ENCODE measurements at regions not wholly inside any gene's neighbourhood (a gene's known extent, or its start where the extent isn't known, plus 50 kb on each side); places are given as distances from the start of the nearest gene placed in this dataset.
A peak's percentile ranks its signal among the peaks of the same experiment; 100 is the strongest.

DNA sequence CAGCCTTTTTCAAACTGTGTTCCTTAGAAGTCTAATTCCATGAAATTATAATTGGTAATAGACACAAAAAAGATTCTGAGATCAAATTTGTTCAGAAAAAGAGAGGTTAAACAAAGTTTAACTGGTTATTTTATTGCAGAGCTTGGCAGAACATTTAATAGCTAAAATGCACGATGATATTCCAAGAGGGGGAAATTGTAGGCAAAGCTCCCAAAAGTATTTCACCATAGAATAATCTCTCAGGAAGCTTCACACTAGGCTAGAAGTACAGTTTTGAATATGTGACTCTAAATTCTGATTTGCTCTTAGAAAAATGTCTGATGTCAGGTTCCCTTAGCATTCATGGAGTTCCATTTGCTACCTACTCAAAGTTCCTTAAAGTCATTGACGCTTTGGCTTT is 292.4 kb upstream of the SETBP1 start:
- FAIRE-seq (no peak), DNase-seq (ENCODE audit: low spot score) (no peak)

DNA sequence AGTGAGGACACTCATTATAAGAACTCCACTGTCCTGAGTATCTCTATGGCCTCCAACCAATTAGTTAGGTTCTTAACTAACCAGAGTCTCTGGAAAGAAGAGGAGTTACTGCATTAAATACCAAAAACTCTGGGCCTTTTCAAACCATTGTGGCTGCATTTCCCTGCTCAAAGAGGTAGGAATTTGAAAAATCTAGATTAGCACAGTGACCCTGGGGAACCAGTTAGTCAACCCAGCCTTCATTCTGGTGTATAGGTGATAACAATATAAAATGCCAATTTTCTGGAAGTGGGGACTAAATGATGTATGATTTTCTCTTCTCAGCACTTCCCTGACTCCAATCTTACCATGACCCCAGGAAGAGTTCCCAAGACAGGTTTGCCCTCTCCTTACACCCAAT is 287.8 kb upstream of the SETBP1 start:
- no peak for DNase-seq (ENCODE audit: low spot score)

GRCh38 chr18:44393406-44393805 is 287.3 kb upstream of the SETBP1 start:
- no peak for FAIRE-seq
- DNase-seq (ENCODE audit: low spot score) = no peak

More for the DNA sequence above, 287.8 kb upstream of the SETBP1 start:
- no peak for FAIRE-seq

DNA sequence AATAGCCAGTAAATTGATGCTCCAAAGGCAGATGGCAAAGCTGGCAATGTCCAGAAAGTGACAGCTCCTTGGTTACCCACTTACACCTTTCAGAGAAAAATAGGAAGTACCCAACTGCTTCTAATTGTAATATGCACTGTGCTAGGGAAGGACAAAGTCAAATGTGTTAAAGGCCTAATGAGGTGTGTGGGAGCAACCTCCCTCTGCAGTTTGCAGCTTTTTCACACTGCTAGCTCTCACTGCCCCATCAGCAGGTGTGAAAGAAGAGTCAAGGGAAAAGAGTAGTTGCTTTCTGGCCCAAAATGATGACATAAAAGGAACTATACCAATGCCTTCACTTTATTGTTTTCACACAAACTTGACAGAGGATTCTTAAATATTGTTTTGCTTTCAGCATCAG is 284.1 kb upstream of the SETBP1 start:
- no peak for DNase-seq (ENCODE audit: low spot score)
- no peak for FAIRE-seq

DNA sequence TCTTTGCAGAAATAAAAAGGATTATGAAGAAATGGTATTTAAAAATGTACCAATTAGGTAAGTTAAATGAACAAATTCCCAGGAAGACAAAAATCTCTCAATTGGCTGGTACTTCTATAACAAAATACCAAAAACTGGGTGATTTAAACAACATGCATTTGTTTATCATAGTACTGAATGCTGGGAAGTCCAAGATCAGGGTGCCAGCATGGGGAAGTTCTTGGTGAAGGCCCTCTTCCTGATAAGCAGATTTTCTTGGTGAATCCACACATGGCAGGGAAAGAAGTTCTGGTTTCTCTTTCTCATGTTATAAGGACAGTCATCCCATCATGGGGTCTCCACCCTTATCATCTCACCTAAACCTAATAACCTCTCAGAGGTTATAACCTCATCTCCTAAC is 271.6 kb upstream of the SETBP1 start:
- DNase-seq (ENCODE audit: low spot score) (no peak), FAIRE-seq (no peak)

DNA sequence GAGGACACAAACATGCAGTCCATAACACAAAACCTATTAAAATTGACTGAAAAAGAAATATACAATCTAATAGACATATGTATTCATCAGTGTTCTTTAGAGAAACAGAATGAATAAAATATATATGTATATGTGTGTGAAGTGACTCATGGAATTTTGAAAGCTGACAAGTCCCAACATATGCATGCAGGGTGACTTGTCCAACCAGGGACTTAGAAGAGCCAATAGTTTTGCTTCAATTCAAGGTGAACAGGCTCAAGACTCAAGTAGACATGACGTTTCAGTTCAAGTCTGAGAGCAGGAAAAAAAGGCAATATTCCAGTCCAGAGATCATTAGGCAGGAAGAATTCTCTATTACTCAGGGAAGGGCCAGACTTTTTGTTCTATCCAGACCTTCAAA is 271.2 kb upstream of the SETBP1 start:
- no peak for FAIRE-seq
- no peak for DNase-seq (ENCODE audit: low spot score)

DNA sequence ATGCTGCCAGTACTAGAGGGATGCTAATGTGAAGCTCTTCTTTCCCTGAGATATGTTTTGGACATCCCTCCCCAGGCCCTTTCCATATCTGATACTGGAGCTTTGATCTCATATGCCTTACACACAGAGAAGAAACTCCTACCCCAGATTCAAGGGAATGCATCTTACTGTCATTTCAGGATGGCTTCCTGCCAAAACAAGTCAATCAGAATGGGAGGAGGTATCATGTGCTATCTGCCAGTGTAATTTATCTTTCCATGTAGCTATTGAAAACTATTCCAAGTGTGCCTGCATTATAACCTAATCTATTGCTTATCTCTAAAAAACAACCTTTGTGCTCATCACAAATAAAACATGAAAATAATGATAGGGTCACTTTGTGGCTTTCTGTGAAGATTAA is 269.9 kb upstream of the SETBP1 start:
- DNase-seq (ENCODE audit: low spot score) (no peak), FAIRE-seq (no peak)

- FAIRE-seq = no peak
- no peak for DNase-seq (ENCODE audit: low spot score)
These were observed 269.3 kb upstream of the SETBP1 start for GRCh38 chr18:44411262-44411905.

DNA sequence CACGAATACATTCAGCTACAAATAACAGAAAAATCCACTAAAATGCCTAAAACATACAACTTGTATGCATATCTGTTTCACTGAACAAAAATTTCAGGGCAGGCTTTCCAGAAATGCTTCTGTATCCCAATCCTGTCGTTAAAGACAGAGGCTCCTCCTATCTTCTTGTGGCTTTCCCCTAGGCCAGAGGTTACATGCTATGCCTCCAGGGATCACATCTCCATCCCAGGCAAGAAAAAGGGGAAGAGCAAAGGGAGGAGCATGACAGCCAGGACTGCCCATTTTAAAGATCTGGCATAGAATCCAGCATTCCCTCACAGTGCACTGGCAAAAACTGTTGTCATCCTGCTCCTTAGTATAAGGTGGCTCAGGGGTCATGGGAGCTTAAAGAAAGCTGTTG is 268.7 kb upstream of the SETBP1 start:
- no peak for FAIRE-seq
- DNase-seq (ENCODE audit: low spot score) = no peak

DNA sequence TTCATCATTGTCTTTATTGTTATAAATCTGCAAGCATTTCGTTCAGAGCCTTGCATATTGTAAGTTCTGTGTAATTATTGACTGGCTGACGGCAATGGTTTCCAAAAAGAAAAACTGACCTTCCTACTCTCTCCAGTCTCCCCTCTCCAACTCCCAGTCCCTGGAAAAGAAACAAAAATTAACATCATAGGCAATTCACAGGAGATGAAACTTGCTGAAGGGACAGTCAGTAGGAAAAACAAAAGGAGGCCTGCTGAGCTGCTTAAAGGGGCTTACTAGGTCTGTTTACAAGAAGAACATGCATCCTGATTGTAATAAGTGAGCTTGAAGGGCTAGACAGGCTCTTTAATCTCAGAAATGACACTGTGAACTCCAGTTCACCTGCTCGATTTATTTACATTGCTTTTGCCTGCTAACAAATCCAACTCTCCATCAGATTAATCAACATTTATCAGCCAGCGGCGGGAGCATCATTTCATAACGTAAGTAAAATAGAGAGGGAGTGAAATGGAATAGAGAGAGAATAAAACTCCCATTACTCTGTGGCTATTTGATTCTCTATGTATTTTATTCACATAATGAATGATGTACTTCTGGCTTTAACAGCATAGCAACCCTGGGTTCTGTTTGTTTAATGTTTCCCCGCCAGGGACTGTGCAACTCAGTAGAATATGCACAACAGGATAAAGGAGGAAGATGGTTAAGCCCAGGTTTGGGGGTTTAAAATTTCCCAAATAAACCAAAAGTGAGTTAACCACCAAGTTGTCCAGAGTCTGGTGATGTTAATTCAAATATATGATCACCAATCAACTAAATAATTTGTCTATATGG is 256.7 kb upstream of the SETBP1 start:
- DNase-seq (ENCODE audit: low spot score) (no peak), FAIRE-seq (no peak)

DNA sequence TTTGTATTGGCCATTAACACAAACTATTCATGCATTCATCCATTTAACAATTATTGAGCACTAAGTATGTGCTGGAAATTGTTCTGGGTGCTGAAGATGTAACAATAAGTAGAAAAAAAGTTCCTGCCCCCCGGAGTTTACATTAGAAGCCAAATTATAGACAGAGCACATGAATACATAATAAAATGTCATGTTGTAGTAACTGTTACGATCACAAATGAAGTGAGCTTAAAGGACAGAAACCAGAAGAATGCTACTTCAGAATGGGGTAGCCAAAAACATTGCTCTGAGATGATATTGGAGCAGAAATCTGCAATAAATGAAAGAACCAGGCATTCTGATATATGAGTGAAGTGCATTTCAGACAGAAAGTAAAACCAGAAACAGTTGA is 256.0 kb upstream of the SETBP1 start:
- no peak for DNase-seq (ENCODE audit: low spot score)

DNA sequence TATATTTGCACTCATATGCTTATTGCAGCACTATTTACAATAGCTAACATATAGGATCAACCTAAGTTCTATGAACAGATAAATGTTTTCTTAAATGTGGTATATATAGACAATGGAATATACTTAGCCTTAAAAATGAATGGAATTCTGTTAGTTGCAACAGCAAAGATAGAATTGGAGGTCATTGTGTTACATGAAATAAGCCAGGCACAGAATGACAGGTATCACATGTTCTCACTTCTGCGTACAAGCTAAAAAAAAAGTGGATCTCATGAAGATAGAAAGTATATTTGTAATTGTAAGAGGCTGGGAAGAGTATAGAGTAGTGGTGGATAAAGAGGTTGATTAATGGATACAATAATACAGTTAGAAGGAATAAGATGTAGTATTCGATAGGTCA is 255.5 kb upstream of the SETBP1 start:
- no peak for DNase-seq (ENCODE audit: low spot score)
- no peak for FAIRE-seq

More for the DNA sequence above, 256.0 kb upstream of the SETBP1 start:
- no peak for FAIRE-seq

- DNase-seq (ENCODE audit: low spot score) (no peak), FAIRE-seq (no peak)
These were observed 243.1 kb upstream of the SETBP1 start for GRCh38 chr18:44437603-44438002.

DNA sequence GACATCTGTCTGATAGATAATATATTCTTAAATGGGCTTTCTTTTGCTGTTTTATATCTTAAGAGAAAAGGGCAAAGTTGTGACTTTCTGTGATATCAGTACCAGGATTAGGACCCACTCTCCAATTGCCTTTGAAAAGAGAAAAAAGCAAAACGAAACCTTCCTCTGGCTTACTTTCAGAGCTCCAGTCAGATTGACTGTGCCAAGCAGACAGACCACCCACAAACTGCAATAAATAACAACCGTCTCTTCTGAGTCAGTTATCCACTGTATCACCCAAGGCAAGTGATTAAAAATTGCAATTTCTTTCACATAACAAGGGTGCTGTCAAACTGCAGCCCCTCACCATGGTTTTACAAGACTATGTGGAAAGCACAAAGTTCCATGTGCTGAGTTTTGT is 230.5 kb upstream of the SETBP1 start:
- DNase-seq (ENCODE audit: low spot score) (no peak), FAIRE-seq (no peak)

DNA sequence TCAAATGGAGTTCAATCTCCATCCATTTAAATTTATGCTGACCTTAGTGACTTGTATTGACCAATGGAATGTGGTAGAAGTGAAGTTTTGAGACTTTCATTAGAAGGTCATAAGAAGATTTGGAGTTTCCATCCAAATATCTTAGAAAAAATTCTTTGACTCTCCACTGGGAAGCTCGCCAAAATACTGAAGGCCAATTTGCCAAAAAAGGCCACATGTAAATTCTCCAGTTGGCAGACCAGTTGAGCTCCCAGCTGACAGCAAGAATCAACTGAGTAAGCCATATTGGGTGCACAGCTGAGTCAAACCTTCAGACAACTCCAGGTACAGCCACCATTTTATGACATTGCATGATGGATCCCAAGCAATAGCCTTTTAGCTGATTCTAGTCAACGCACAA is 228.3 kb upstream of the SETBP1 start:
- FAIRE-seq = no peak
- DNase-seq (ENCODE audit: low spot score) = no peak

GRCh38 chr18:44453505-44453904 is 227.2 kb upstream of the SETBP1 start:
- DNase-seq (ENCODE audit: low spot score) (no peak), FAIRE-seq (no peak)

- FAIRE-seq (no peak), DNase-seq (ENCODE audit: low spot score) (peak; percentile 14)
These were observed 221.9 kb upstream of the SETBP1 start for GRCh38 chr18:44458777-44459176.

DNA sequence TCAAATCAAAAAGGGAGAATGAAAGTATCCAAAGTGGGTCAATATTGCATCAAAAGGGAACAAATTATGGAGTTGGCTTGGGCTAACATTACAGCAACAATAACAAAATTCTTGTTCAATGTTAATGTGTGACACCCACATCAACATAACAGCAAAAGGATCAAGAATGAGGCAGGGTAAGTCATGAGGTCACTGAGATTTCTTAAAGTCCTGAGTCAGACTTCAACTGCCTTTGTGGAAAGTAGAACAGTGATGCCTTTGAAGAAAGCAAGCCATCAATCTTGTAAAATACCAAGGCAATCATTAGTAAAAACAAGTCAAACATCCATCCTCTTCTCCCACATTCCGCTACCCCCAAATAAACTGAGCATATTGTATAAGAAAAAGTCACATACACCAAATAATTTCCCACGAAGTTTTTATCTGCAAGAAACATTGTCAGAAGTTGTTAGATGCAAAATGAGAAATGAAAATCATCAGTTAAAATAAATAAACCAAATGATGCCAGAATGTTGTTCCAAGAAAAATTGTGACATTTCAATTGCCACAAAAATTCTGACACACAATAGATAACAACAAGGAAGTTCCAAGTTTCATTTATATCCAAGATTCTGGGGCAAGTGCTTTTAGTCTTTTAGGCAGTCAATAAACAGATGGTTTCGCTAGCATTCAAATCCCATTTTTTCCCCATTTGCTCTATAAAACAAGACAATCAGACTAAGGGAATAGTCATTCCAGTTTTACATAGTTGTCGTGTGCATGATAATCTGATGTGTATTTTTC is 216.1 kb upstream of the SETBP1 start:
- no peak for FAIRE-seq
- DNase-seq (ENCODE audit: low spot score) = no peak

- FAIRE-seq = no peak
These were observed 215.3 kb upstream of the SETBP1 start for GRCh38 chr18:44465381-44465841.

DNA sequence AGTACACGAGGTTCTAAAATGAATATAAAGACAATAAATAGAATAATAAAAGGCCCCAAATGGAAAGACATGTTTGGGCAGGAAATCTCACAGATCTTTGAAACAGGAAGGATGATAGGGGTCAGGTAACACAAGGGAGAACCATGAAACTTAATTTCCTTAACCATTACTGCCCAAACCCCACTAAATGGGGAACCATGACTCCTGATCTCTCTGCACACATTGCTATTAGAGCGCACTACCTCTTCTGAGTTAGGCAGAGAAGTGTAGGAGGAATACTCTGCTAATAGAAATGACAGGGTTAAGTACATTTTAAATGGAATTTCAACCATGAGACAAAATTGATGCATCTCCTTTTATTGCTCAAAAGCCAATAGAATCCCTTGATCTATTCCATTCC is 213.7 kb upstream of the SETBP1 start:
- FAIRE-seq (no peak), DNase-seq (ENCODE audit: low spot score) (no peak)

More at GRCh38 chr18:44465381-44465841, 215.3 kb upstream of the SETBP1 start:
- DNase-seq (ENCODE audit: low spot score) = no peak

DNA sequence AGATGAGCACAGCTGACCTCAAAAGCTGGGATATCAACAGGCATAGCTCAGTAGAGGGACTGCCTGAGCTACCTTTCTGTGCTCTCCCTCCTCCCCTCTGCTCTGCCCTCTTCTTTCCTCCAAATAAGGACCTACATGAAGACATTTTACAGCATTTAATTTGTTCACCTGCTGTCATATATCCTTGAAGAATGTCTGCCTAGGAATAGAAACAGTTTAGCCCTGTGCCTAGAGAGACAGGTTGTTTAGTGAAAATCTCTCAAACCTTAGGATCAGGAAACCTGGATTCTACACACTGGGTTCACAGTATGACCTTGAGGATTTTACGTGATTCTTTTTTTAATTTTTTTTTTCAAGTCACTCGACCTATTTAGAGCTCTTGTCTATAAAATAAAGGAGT is 213.0 kb upstream of the SETBP1 start:
- FAIRE-seq = no peak

DNA sequence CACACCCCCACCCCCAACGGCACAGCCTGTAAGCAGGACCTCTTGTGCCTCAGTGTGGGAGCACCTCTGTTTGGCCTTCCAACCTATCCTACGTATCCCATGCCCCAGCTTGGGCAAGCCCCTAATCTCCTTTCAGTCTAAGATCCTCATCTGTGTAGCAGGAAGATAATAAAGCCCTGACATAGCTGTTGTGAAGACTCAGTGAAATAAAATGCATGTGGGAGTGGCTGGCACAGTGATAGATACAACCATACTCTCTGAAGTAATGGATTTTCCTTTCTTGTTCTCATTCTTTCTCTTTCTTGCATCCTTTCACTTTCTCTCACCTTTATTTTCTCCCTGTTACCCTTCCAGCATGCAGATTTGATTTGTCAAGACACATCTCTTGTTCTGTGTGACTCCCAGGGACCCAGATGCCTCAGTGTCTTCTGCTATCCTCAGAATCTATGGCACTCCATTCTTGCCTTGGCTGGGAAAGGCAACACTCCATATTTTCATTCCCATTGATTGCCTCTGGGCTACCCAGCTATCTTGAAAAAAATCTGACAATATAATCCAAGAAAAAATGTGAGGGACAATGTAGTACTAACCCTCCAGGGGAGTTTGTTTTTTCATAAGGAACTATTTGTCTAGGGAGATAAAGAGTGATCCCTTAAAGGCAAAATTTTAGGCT is 207.2 kb upstream of the SETBP1 start:
- DNase-seq (ENCODE audit: low spot score) (no peak), FAIRE-seq (no peak)

More for the DNA sequence above, 213.0 kb upstream of the SETBP1 start:
- no peak for DNase-seq (ENCODE audit: low spot score)

All from urothelium cell line (cell line).